Tibial nerve (tissue), 4 donors: ENCODE measurements at regions not wholly inside any gene's neighbourhood (a gene's known extent, or its start where the extent isn't known, plus 50 kb on each side); places are given as distances from the start of the nearest gene placed in this dataset.

ENCODE experiments used
- DNase-seq, 2 donors: peaks; one replicate each; pipeline ENCODE4 v3.0.0-alpha.2; 2019; ENCODE audit warnings: low spot score in 2 of 2
- H3K27ac ChIP-seq, 4 donors: fragments of 200-600 bp; sonication (generic) in 3 of 4; one replicate each; pipeline ENCODE4 v1.5.1; 2017 to 2019; ENCODE audit warnings: mild to moderate bottlenecking in 1 of 4
- H3K27me3 ChIP-seq, 2 donors: fragments of 200-600 bp; sonication (generic) in 1 of 2; one replicate each; pipeline versions ENCODE4 v1.5.1 to v1.6.0; 2017 to 2019
- H3K36me3 ChIP-seq, 3 donors: fragments of 200-600 bp; sonication (generic); one replicate each; pipeline ENCODE4 v1.5.1; 2018 to 2019
- H3K4me1 ChIP-seq, 4 donors: fragments of 200-600 bp; sonication (generic) in 3 of 4; one replicate each; pipeline ENCODE4 v1.5.1; 2017 to 2019
- H3K4me3 ChIP-seq, 4 donors: fragments of 200-600 bp; sonication (generic) in 3 of 4; one replicate each; pipeline ENCODE4 v1.5.1; 2017 to 2019; ENCODE audit warnings: mild to moderate bottlenecking in 1 of 4, moderate library complexity in 1 of 4
- H3K9me3 ChIP-seq, 4 donors: fragments of 200-600 bp; sonication (generic) in 3 of 4; one replicate each; pipeline ENCODE4 v1.5.1; 2017 to 2019
- CTCF ChIP-seq, 5 experiments: fragments of 200-600 bp in 3 of 5; fragments of 450-650 bp in 2 of 5; sonication (generic) in 3 of 5; IDR thresholded peaks; one replicate each; pipeline ENCODE4 v1.5.1; 2016 to 2019; ENCODE audit warnings: antibody characterized with exemption in 5 of 5, mild to moderate bottlenecking in 3 of 5, moderate library complexity in 2 of 5
- EP300 ChIP-seq, 2 donors: sonication (generic); formaldehyde crosslinking; IDR thresholded peaks; one replicate each; pipeline ENCODE4 v1.6.1; 2017; ENCODE audit warnings: antibody characterized with exemption in 2 of 2, mild to moderate bottlenecking in 1 of 2
- POLR2A ChIP-seq, 2 donors: fragments of 450-650 bp; IDR thresholded peaks; one replicate each; pipeline ENCODE4 v1.6.1; 2017; ENCODE audit warnings: antibody characterized with exemption in 2 of 2, mild to moderate bottlenecking in 2 of 2, moderate library complexity in 2 of 2
- WGBS, 2 donors: methylation state at CpG; one replicate each; pipeline ENCODE4 v1.1.5; 2018; 5-methylcytosine and 5-hydroxymethylcytosine counted together

- no peaks in the 10 kb centered on the region for H3K4me1 ChIP-seq
- H3K4me3 ChIP-seq: no peak overlapping the region
- H3K9me3 ChIP-seq: no peaks in the 10 kb centered on the region
- no peak for DNase-seq
- TF ChIP-seq EP300 (IDR thresholded peaks at IDR 0.05): no peak
- TF ChIP-seq POLR2A (IDR thresholded peaks at IDR 0.05): no peak
- no peak for TF ChIP-seq CTCF (IDR thresholded peaks at IDR 0.05)
- no peak overlapping the region for H3K27ac ChIP-seq
- no peaks in the 10 kb centered on the region for H3K27me3 ChIP-seq
- WGBS, 2 donors: 30 to 46% methylated on average over 2 of the region's 2 CpGs
- H3K36me3 ChIP-seq: no peaks in the 10 kb centered on the region
Measured at GRCh38 chr11:91305402-91305801, 919.2 kb upstream of the FAT3 start.

- Histone ChIP-seq H3K36me3 (no peaks in the 10 kb centered on the region), H3K4me3 (no peak overlapping the region), H3K27me3 (no peaks in the 10 kb centered on the region), H3K4me1 (no peaks in the 10 kb centered on the region), H3K9me3 (no peaks in the 10 kb centered on the region), H3K27ac (no peak overlapping the region)
- WGBS, 2 donors: 96% methylated on average over 2 of the region's 2 CpGs
- no peak for DNase-seq
- TF ChIP-seq CTCF (IDR thresholded peaks at IDR 0.05): no peak
- no peak for TF ChIP-seq EP300 (IDR thresholded peaks at IDR 0.05)
- no peak for TF ChIP-seq POLR2A (IDR thresholded peaks at IDR 0.05)
Measured at GRCh38 chr11:91303749-91304148, 920.9 kb upstream of the FAT3 start.

GRCh38 chr11:91299980-91300379 lies 924.6 kb upstream of the FAT3 start:
- Histone ChIP-seq H3K9me3 (no peaks in the 10 kb centered on the region), H3K4me1 (no peaks in the 10 kb centered on the region), H3K4me3 (no peak overlapping the region), H3K27me3 (no peaks in the 10 kb centered on the region), H3K27ac (no peak overlapping the region), H3K36me3 (no peaks in the 10 kb centered on the region)
- DNase-seq: no peak
- TF ChIP-seq POLR2A (IDR thresholded peaks at IDR 0.05) (no peak), EP300 (IDR thresholded peaks at IDR 0.05) (no peak), CTCF (IDR thresholded peaks at IDR 0.05) (no peak)
- WGBS, 2 donors: 53 to 57% methylated on average over 1 of the region's 1 CpG

GRCh38 chr11:91296629-91297028 lies 928.0 kb upstream of the FAT3 start:
- H3K4me1 ChIP-seq: no peaks in the 10 kb centered on the region
- no peak for DNase-seq
- whole genome bisulfite sequencing, 2 donors: 76 to 85% methylated on average over 1 of the region's 1 CpG
- H3K4me3 ChIP-seq: no peak overlapping the region
- no peaks in the 10 kb centered on the region for H3K9me3 ChIP-seq
- H3K36me3 ChIP-seq: no peaks in the 10 kb centered on the region
- H3K27ac ChIP-seq: no peak overlapping the region
- no peak for TF ChIP-seq EP300 (IDR thresholded peaks at IDR 0.05)
- H3K27me3 ChIP-seq: no peaks in the 10 kb centered on the region

- WGBS, 2 donors: 82 to 87% methylated on average over 2 of the region's 2 CpGs
- no peak for DNase-seq
- no peak for TF ChIP-seq CTCF (IDR thresholded peaks at IDR 0.05)
- no peak for TF ChIP-seq POLR2A (IDR thresholded peaks at IDR 0.05)
- no peaks in the 10 kb centered on the region for H3K4me1 ChIP-seq
- H3K27me3 ChIP-seq: no peaks in the 10 kb centered on the region
- no peaks in the 10 kb centered on the region for H3K36me3 ChIP-seq
- H3K27ac ChIP-seq: no peak overlapping the region
- no peaks in the 10 kb centered on the region for H3K9me3 ChIP-seq
- no peak overlapping the region for H3K4me3 ChIP-seq
Measured at GRCh38 chr11:91295591-91295990, 929.0 kb upstream of the FAT3 start.

DNA sequence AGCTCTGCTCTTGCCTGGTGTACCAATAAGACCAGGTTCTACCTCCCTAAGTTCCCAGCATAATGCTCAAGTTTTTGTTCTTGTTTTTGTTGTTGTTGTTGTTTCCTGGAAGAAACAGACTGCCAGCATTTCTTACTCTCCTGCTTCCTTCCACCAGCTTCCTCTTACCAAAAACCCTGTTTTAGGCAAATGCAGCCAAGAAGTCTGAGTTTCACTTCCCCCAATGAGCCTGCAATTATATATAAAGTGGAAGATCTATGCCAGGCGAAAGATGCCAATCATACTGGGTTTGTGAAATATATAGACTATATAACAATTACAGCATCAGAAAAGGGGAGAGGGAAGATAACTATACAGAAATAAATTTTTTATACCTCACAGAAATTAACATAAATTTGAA lies 931.5 kb upstream of the FAT3 start:
- Histone ChIP-seq H3K27me3 (no peaks in the 10 kb centered on the region), H3K4me3 (no peak overlapping the region), H3K36me3 (no peaks in the 10 kb centered on the region), H3K27ac (no peak overlapping the region), H3K4me1 (no peaks in the 10 kb centered on the region), H3K9me3 (no peaks in the 10 kb centered on the region)
- TF ChIP-seq EP300 (IDR thresholded peaks at IDR 0.05) (no peak), CTCF (IDR thresholded peaks at IDR 0.05) (no peak), POLR2A (IDR thresholded peaks at IDR 0.05) (no peak)
- DNase-seq: no peak
- WGBS, 2 donors: 86 to 97% methylated on average over 1 of the region's 1 CpG
